OCI-LY7 (cell line): ENCODE measurements at regions not wholly inside any gene's neighbourhood (a gene's known extent, or its start where the extent isn't known, plus 50 kb on each side); places are given as distances from the start of the nearest gene placed in this dataset.

Experiments used
- BruUV-seq: library from RNA; stranded (reverse); fragments of 400-500 nt; replicated peaks from 2 replicates; lab custom pipeline; 2021; lab: Mats Ljungman, UMichigan
- CTCF ChIA-PET: fragments of 300-600 bp; sonication (Branson Sonifier 250); formaldehyde crosslinking; loops from one replicate; lab custom pipeline; 2022; ENCODE audit warnings: antibody characterized with exemption; ENCODE audit not compliant: unreplicated experiment; lab: Charles Lee
- POLR2A ChIA-PET: fragments of 300-600 bp; sonication (Branson Sonifier 250); formaldehyde crosslinking; loops from one replicate; lab custom pipeline; 2022; ENCODE audit warnings: antibody characterized with exemption; lab: Charles Lee
- DNase-seq: peaks from one replicate; pipeline ENCODE4 v3.0.0-alpha.2; 2015; ENCODE audit warnings: low spot score
- H2AFZ ChIP-seq: fragments of 200-600 bp; sonication (generic), shearing (Covaris generic); 2 replicates; pipeline ENCODE4 v1.6.1; 2014; ENCODE audit warnings: mild to moderate bottlenecking, antibody characterized with exemption, low read length, moderate library complexity
- H3K27ac ChIP-seq: fragments of 200-600 bp; sonication (generic); 2 replicates; pipeline ENCODE4 v1.5.1; 2014; ENCODE audit warnings: mixed run types, low read depth, mild to moderate bottlenecking, moderate library complexity, low read length, inconsistent platforms; ENCODE audit not compliant: poor library complexity, severe bottlenecking
- H3K36me3 ChIP-seq: fragments of 200-600 bp; sonication (generic); 2 replicates; pipeline ENCODE4 v1.6.1; 2014; ENCODE audit warnings: mild to moderate bottlenecking, antibody characterized with exemption, low read length, moderate library complexity, mixed read lengths; ENCODE audit not compliant: insufficient read depth
- H3K4me1 ChIP-seq: fragments of 200-600 bp; sonication (generic); 2 replicates; pipeline ENCODE4 v1.5.1; 2014; ENCODE audit warnings: mild to moderate bottlenecking, low read length; ENCODE audit not compliant: insufficient read depth, poor library complexity, severe bottlenecking
- H3K4me2 ChIP-seq: fragments of 200-600 bp; sonication (generic); 2 replicates; pipeline ENCODE4 v1.6.1; 2014; ENCODE audit warnings: mild to moderate bottlenecking, low read length
- H3K4me3 ChIP-seq: fragments of 200-600 bp; sonication (generic); 2 replicates; pipeline ENCODE4 v1.5.1; 2014; ENCODE audit warnings: mild to moderate bottlenecking, low read depth, low read length; ENCODE audit not compliant: poor library complexity, severe bottlenecking
- H3K79me2 ChIP-seq: fragments of 200-600 bp; sonication (generic); 2 replicates; pipeline ENCODE4 v1.6.1; 2016; ENCODE audit warnings: low read depth, mild to moderate bottlenecking, low read length, moderate library complexity, mixed read lengths; ENCODE audit not compliant: insufficient read depth
- H3K9me2 ChIP-seq: fragments of 200-600 bp; sonication (generic); 2 replicates; pipeline ENCODE4 v1.6.1; 2016; ENCODE audit warnings: mild to moderate bottlenecking, low read length, mixed read lengths; ENCODE audit not compliant: insufficient read depth
- H3K9me3 ChIP-seq: fragments of 200-600 bp; sonication (generic); 2 replicates; pipeline ENCODE4 v1.6.1; 2014; ENCODE audit warnings: mild to moderate bottlenecking, mixed run types, low read length, mixed read lengths
- H4K20me1 ChIP-seq: fragments of 200-600 bp; sonication (generic); 2 replicates; pipeline ENCODE4 v1.6.1; 2014; ENCODE audit warnings: mild to moderate bottlenecking, antibody characterized with exemption, low read length, moderate library complexity, mixed read lengths; ENCODE audit not compliant: insufficient read depth
- EZH2phosphoT487 ChIP-seq: fragments of 200-600 bp; sonication (generic); IDR thresholded peaks from 2 replicates; pipeline ENCODE4 v1.6.1; 2018; ENCODE audit warnings: low read depth, borderline replicate concordance, mild to moderate bottlenecking, mixed run types, antibody characterized with exemption, low read length, moderate library complexity, mixed read lengths
- intact Hi-C: fragments of 100-400 bp; cut with micrococcal nuclease; formaldehyde crosslinking; loops from one replicate; pipeline ENCODE4 v1.10.0; 2022; ENCODE audit not compliant: unreplicated experiment
- TF ChIP-seq, protein P1 (sequence below): fragments of 200-600 bp; sonication (generic); conservative IDR thresholded peaks from 2 replicates; pipeline ENCODE4 v1.5.1; 2014; ENCODE audit warnings: mild to moderate bottlenecking, antibody characterized with exemption, low read length, moderate library complexity, mixed read lengths

DNA sequence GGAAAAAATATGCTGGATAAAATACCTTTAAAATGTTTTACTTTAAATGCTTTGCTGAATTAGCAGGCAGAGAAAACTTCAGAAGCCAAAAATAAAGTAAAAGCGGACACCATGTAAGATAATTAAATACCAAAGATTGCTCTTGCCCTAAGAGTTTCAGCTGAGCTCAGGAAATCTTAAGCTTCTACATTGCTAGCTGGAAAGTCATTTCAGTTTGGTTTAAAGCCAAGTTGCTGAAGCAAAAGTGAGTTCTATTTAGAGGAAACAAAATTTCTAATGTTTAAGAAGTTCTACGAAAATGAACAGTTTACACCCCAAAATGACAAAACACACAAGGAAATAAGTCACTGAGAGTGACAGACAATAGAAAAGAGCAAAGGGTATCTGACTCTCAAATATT is 310.0 kb downstream of the ADAMTS20 start:
- no peaks in the 10 kb centered on the region for H4K20me1 ChIP-seq
- no peak overlapping the region for H3K4me2 ChIP-seq
- no peak overlapping the region for H3K27ac ChIP-seq
- CTCF ChIA-PET, result no interaction called here
- no TSS peak for BruUV-seq
- POLR2A ChIA-PET, result interaction anchor here (1.5 kb wide), 1 partner anchor 8 kb away, joined by 3 read pairs; no protein-coding TSS in a partner anchor
- H2AFZ ChIP-seq, result no peak overlapping the region
- TF ChIP-seq, protein P1, sequence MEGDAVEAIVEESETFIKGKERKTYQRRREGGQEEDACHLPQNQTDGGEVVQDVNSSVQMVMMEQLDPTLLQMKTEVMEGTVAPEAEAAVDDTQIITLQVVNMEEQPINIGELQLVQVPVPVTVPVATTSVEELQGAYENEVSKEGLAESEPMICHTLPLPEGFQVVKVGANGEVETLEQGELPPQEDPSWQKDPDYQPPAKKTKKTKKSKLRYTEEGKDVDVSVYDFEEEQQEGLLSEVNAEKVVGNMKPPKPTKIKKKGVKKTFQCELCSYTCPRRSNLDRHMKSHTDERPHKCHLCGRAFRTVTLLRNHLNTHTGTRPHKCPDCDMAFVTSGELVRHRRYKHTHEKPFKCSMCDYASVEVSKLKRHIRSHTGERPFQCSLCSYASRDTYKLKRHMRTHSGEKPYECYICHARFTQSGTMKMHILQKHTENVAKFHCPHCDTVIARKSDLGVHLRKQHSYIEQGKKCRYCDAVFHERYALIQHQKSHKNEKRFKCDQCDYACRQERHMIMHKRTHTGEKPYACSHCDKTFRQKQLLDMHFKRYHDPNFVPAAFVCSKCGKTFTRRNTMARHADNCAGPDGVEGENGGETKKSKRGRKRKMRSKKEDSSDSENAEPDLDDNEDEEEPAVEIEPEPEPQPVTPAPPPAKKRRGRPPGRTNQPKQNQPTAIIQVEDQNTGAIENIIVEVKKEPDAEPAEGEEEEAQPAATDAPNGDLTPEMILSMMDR, result no peak
- TF ChIP-seq EZH2phosphoT487, result no peak
- H3K79me2 ChIP-seq, result no peaks in the 10 kb centered on the region
- intact Hi-C loops, result no loop called here
- H3K4me1 ChIP-seq, result no peaks in the 10 kb centered on the region
- H3K4me3 ChIP-seq, result no peak overlapping the region
- no peaks in the 10 kb centered on the region for H3K9me2 ChIP-seq
- H3K9me3 ChIP-seq, result no peaks in the 10 kb centered on the region
- no peaks in the 10 kb centered on the region for H3K36me3 ChIP-seq
- DNase-seq, result no peak

DNA sequence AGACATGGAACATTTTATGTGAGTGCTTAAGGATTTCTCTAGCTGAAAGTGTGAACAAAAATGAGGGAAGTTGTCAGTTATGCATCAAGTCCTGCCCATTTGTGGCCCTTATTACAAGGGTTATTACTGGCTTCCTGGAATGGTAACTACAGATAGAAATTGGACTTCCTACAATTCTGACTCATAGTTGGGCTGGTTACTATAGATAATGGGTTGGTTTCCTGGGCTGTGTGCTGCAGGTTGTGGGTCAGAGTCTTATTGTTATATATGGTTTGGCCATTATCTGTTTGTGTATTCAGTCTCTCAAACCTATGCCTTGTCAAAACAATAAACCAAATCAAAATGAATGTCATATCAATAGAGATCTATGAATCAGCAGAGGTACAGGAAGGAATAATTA is 313.7 kb downstream of the ADAMTS20 start:
- Histone ChIP-seq H3K9me3 (no peaks in the 10 kb centered on the region), H3K4me3 (no peak overlapping the region), H2AFZ (no peak overlapping the region), H3K9me2 (no peaks in the 10 kb centered on the region), H3K36me3 (no peaks in the 10 kb centered on the region), H3K27ac (no peak overlapping the region), H4K20me1 (no peaks in the 10 kb centered on the region), H3K4me1 (no peaks in the 10 kb centered on the region), H3K79me2 (no peaks in the 10 kb centered on the region), H3K4me2 (no peak overlapping the region)
- no peak for DNase-seq
- CTCF ChIA-PET, result no interaction called here
- POLR2A ChIA-PET, result no interaction called here
- intact Hi-C loops, result no loop called here
- no TSS peak for BruUV-seq
- TF ChIP-seq, protein P1, result no peak
- TF ChIP-seq EZH2phosphoT487, result no peak

DNA sequence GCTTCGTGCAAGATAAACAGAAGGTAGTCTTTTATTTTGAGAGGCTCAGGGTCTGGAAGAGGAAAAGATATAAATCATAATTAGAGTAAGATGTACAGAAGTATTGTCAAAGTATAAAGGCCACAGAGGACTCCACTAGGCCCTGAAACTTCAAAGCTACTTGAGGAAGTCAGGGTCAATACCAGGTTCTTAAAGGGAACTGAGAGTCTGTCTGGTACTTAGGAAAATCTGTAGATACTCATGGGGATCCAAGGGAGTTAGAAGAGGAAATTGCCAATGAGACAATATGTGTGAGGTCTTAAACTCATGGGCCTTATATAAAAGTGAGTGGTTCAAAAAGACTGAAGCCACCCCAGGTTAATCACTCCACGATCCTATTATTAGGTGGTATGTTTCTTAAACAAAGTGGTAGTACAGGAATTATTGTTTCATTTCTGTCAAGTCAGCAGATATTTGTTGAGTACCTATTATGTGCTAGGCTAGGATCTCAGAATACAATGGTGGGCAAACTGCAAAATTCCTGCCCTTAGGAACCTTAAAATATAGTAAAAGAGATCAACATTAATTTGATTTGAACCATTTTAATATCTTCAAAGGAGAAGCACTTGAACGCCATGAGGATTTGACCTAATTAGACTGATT is 314.6 kb downstream of the ADAMTS20 start:
- Histone ChIP-seq H3K79me2 (no peaks in the 10 kb centered on the region), H3K4me2 (no peak overlapping the region), H3K27ac (no peak overlapping the region), H3K9me3 (no peaks in the 10 kb centered on the region), H4K20me1 (no peaks in the 10 kb centered on the region), H3K9me2 (no peaks in the 10 kb centered on the region), H3K36me3 (no peaks in the 10 kb centered on the region), H3K4me1 (no peaks in the 10 kb centered on the region), H3K4me3 (no peak overlapping the region), H2AFZ (no peak overlapping the region)
- CTCF ChIA-PET, result no interaction called here
- DNase-seq, result no peak
- POLR2A ChIA-PET, result interaction anchor here (0.9 kb wide), 1 partner anchor 15 kb away, joined by 3 read pairs; no protein-coding TSS in a partner anchor
- TF ChIP-seq, protein P1, result no peak
- no peak for TF ChIP-seq EZH2phosphoT487
- no TSS peak for BruUV-seq
- intact Hi-C loops, result no loop called here
